ENCODE measurements at regions not wholly inside any gene's neighbourhood (a gene's known extent, or its start where the extent isn't known, plus 50 kb on each side); places are given as distances from the start of the nearest gene placed in this dataset.

- TF ChIP-seq ZFP30 (CRISPR knock-in tag; IDR thresholded peaks at IDR 0.05) (no peak), ZNF565 (CRISPR knock-in tag; conservative IDR thresholded peaks at IDR 0.05; ENCODE audit: low read depth) (no peak), OSR1 (CRISPR knock-in tag; IDR thresholded peaks at IDR 0.05) (no peak), ARNTL (CRISPR knock-in tag; IDR thresholded peaks at IDR 0.05; ENCODE audit: borderline replicate concordance, low read depth) (no peak), ZNF70 (CRISPR knock-in tag; IDR thresholded peaks at IDR 0.05) (no peak), CREB5 (CRISPR knock-in tag; IDR thresholded peaks at IDR 0.05; ENCODE audit: low read depth) (no peak), TOX (CRISPR knock-in tag; IDR thresholded peaks at IDR 0.05; ENCODE audit: borderline replicate concordance) (no peak), ZFP3 (CRISPR knock-in tag; IDR thresholded peaks at IDR 0.05) (no peak), SNAI2 (CRISPR knock-in tag; IDR thresholded peaks at IDR 0.05) (no peak), TSHZ2 (CRISPR knock-in tag; IDR thresholded peaks at IDR 0.05) (no peak), ZNF8 (CRISPR knock-in tag; IDR thresholded peaks at IDR 0.05) (no peak), PATZ1 (CRISPR knock-in tag; IDR thresholded peaks at IDR 0.05; ENCODE audit: borderline replicate concordance) (no peak), TCF4 (CRISPR knock-in tag; IDR thresholded peaks at IDR 0.05; ENCODE audit: borderline replicate concordance) (no peak), ESRRG (CRISPR knock-in tag; IDR thresholded peaks at IDR 0.05) (no peak), GLIS3 (CRISPR knock-in tag; IDR thresholded peaks at IDR 0.05) (no peak), BACH2 (CRISPR knock-in tag; IDR thresholded peaks at IDR 0.05; ENCODE audit: borderline replicate concordance) (no peak)
- ATAC-seq, result no peak
Measured at GRCh38 chr11:81270686-81271085, 1463.0 kb downstream of the FAM181B start.

- no peak for ATAC-seq
- no peak for TF ChIP-seq ZFP30 (CRISPR knock-in tag; IDR thresholded peaks at IDR 0.05)
- no peak for TF ChIP-seq TCF4 (CRISPR knock-in tag; IDR thresholded peaks at IDR 0.05; ENCODE audit: borderline replicate concordance)
- TF ChIP-seq POU6F1 (CRISPR knock-in tag; IDR thresholded peaks at IDR 0.05; ENCODE audit: borderline replicate concordance, low read depth), result no peak
Measured at GRCh38 chr11:81267246-81267645, 1466.4 kb downstream of the FAM181B start.

- no peak for ATAC-seq
- TF ChIP-seq OSR1 (CRISPR knock-in tag; IDR thresholded peaks at IDR 0.05) (no peak), ZNF565 (CRISPR knock-in tag; conservative IDR thresholded peaks at IDR 0.05; ENCODE audit: low read depth) (no peak), ZFP30 (CRISPR knock-in tag; IDR thresholded peaks at IDR 0.05) (no peak), ZFP3 (CRISPR knock-in tag; IDR thresholded peaks at IDR 0.05) (no peak), ZC3H10 (CRISPR knock-in tag; IDR thresholded peaks at IDR 0.05) (no peak), RARB (CRISPR knock-in tag; IDR thresholded peaks at IDR 0.05) (no peak), ZNF70 (CRISPR knock-in tag; IDR thresholded peaks at IDR 0.05) (no peak), ZNF8 (CRISPR knock-in tag; IDR thresholded peaks at IDR 0.05) (no peak), TSHZ2 (CRISPR knock-in tag; IDR thresholded peaks at IDR 0.05) (no peak), CSDC2 (CRISPR knock-in tag; IDR thresholded peaks at IDR 0.05) (no peak), CSRNP3 (CRISPR knock-in tag; IDR thresholded peaks at IDR 0.05) (no peak), ARNTL (CRISPR knock-in tag; IDR thresholded peaks at IDR 0.05; ENCODE audit: borderline replicate concordance, low read depth) (no peak), ISL1 (CRISPR knock-in tag; IDR thresholded peaks at IDR 0.05) (no peak), ESRRG (CRISPR knock-in tag; IDR thresholded peaks at IDR 0.05) (no peak)
Measured at GRCh38 chr11:81259471-81259870, 1474.2 kb downstream of the FAM181B start.

Data from SK-N-SH treated with all-trans-retinoic acid at 6 μM for 48 hours (cell line).